ENCODE measurements at regions not wholly inside any gene's neighbourhood (a gene's known extent, or its start where the extent isn't known, plus 50 kb on each side); places are given as distances from the start of the nearest gene placed in this dataset.

DNA sequence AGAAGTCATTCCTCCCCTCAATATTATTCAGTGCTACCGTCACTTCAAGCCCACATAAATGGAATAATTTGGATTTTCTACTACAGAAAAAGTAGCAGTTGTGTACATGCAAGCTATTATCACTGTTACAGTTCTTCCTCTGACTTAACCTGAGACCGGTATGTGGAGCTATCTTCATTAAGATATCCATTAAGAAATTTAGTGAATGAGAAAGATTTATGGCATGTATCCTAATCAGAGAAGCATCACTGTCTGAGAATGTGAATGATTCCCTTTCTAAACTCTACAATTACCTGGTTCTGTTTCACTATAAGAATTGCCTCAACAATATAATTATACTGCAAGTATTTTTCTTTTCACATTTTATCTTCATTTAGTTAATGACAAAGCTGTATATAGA is 278.7 kb downstream of the KLF5 start:
- Mint-ChIP-seq H3K9me3 (ENCODE audit: low read depth) (peaks cover 3% of the 10 kb centered on the region), H3K36me3 (ENCODE audit: insufficient read depth) (no peaks in the 10 kb centered on the region), H3K4me1 (ENCODE audit: low read depth) (peaks cover 4% of the 10 kb centered on the region)

DNA sequence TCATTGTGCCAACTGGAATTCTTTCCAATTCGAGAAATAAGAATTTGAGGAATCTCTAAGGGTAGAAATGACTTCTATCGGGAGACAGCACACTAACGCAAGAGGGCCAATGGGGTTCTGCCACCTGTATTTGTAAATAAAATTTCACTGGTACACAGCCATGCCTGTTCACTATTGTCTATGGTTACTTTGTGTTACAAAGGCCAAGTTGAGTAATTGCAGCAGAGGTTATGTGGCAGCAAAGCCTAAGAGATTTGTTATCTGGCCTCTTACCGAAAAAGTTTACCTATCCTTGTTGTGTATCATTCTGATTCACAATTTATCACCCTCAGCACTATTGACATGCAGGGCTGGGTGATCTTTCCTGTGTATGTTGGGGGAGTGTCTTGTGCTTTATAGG is 278.0 kb downstream of the KLF5 start:
- Mint-ChIP-seq H3K4me3 (ENCODE audit: low read depth) (no peak overlapping the region), H3K4me1 (ENCODE audit: low read depth) (peaks cover 4% of the 10 kb centered on the region), H3K27me3 (no peaks in the 10 kb centered on the region), H3K27ac (no peak overlapping the region), H3K9me3 (ENCODE audit: low read depth) (peaks cover 6% of the 10 kb centered on the region), H3K36me3 (ENCODE audit: insufficient read depth) (no peaks in the 10 kb centered on the region)
- TF ChIP-seq, protein P1, sequence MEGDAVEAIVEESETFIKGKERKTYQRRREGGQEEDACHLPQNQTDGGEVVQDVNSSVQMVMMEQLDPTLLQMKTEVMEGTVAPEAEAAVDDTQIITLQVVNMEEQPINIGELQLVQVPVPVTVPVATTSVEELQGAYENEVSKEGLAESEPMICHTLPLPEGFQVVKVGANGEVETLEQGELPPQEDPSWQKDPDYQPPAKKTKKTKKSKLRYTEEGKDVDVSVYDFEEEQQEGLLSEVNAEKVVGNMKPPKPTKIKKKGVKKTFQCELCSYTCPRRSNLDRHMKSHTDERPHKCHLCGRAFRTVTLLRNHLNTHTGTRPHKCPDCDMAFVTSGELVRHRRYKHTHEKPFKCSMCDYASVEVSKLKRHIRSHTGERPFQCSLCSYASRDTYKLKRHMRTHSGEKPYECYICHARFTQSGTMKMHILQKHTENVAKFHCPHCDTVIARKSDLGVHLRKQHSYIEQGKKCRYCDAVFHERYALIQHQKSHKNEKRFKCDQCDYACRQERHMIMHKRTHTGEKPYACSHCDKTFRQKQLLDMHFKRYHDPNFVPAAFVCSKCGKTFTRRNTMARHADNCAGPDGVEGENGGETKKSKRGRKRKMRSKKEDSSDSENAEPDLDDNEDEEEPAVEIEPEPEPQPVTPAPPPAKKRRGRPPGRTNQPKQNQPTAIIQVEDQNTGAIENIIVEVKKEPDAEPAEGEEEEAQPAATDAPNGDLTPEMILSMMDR (IDR thresholded peaks at IDR 0.05; ENCODE audit: unreplicated experiment), result no peak
- DNase-seq (ENCODE audit: low spot score, unreplicated experiment), result no peak

More for the DNA sequence above, 278.7 kb downstream of the KLF5 start:
- TF ChIP-seq, protein P1 (IDR thresholded peaks at IDR 0.05; ENCODE audit: unreplicated experiment), result no peak
- H3K4me3 Mint-ChIP-seq (ENCODE audit: low read depth), result no peak overlapping the region
- no peaks in the 10 kb centered on the region for H3K27me3 Mint-ChIP-seq
- H3K27ac Mint-ChIP-seq, result no peak overlapping the region
- DNase-seq (ENCODE audit: low spot score, unreplicated experiment), result no peak

DNA sequence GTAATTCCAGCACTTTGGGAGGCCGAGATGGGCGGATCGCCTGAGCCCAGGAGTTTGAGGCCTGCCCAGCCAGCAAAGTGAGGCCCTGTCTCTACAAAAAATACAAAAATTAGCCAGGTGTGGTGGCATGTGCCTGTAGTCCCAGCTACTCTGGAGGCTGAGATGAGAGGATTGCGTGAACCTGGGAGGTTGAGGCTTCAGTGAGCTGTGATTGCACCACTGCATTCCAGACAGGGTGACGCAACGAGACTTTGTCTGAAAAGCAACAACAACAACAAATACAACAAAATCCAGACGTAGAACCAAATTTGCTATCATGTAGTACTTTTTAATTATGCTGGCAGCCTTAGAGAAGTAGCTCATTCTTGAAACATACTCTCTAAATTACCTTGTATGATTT is 277.1 kb downstream of the KLF5 start:
- peaks cover 8% of the 10 kb centered on the region for H3K9me3 Mint-ChIP-seq (ENCODE audit: low read depth)
- H3K4me1 Mint-ChIP-seq (ENCODE audit: low read depth), result peaks cover 4% of the 10 kb centered on the region
- no peak overlapping the region for H3K4me3 Mint-ChIP-seq (ENCODE audit: low read depth)
- no peak for DNase-seq (ENCODE audit: low spot score, unreplicated experiment)
- H3K36me3 Mint-ChIP-seq (ENCODE audit: insufficient read depth), result no peaks in the 10 kb centered on the region
- H3K27me3 Mint-ChIP-seq, result no peaks in the 10 kb centered on the region
- TF ChIP-seq, protein P1 (IDR thresholded peaks at IDR 0.05; ENCODE audit: unreplicated experiment), result no peak
- H3K27ac Mint-ChIP-seq, result no peak overlapping the region

DNA sequence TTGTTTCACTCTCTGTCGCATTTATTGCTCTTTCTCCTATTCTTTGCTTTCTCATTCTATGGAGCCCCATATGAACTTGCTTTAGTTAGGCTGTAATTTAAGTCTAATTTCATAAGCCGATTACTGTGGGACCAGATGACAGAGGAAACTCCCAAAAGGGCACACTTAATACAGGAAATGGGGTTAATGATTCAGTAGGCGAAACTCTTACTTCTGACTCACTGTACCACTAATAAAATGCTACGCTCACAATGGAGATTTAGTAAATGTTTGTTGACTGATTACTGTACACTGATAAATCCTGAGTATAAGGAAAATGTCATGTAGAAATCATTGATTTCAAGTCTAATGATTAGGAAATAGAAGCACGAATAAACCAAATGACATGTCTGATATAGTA is 276.4 kb downstream of the KLF5 start:
- H3K4me3 Mint-ChIP-seq (ENCODE audit: low read depth), result no peak overlapping the region
- peaks cover 8% of the 10 kb centered on the region for H3K9me3 Mint-ChIP-seq (ENCODE audit: low read depth)
- H3K27ac Mint-ChIP-seq, result no peak overlapping the region
- no peak for DNase-seq (ENCODE audit: low spot score, unreplicated experiment)
- H3K36me3 Mint-ChIP-seq (ENCODE audit: insufficient read depth), result no peaks in the 10 kb centered on the region
- H3K27me3 Mint-ChIP-seq, result no peaks in the 10 kb centered on the region
- H3K4me1 Mint-ChIP-seq (ENCODE audit: low read depth), result peaks cover 4% of the 10 kb centered on the region
- TF ChIP-seq, protein P1 (IDR thresholded peaks at IDR 0.05; ENCODE audit: unreplicated experiment), result no peak

DNA sequence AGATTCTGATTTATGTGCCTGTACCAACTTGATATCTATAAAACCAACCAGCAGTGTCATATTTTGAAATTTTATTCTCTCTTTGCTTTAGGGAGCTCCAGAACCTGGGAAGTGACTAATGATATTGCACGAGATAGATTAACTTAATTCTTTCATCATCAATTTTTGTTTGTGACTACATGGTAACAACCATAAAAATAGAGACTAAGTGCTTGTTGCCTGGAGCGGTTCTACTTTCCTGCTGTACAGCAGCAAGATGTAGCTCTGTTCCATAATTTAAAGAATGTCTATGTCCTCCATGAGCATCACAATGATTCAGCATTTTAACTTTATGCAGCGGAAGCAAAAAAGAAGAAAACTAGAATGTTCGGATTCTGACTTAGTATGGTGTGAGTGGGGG is 275.6 kb downstream of the KLF5 start:
- H3K27me3 Mint-ChIP-seq, result no peaks in the 10 kb centered on the region
- H3K27ac Mint-ChIP-seq, result no peak overlapping the region
- TF ChIP-seq, protein P1 (IDR thresholded peaks at IDR 0.05; ENCODE audit: unreplicated experiment), result no peak
- H3K4me3 Mint-ChIP-seq (ENCODE audit: low read depth), result no peak overlapping the region
- peaks cover 4% of the 10 kb centered on the region for H3K4me1 Mint-ChIP-seq (ENCODE audit: low read depth)
- H3K36me3 Mint-ChIP-seq (ENCODE audit: insufficient read depth), result no peaks in the 10 kb centered on the region
- peaks cover 8% of the 10 kb centered on the region for H3K9me3 Mint-ChIP-seq (ENCODE audit: low read depth)
- no peak for DNase-seq (ENCODE audit: low spot score, unreplicated experiment)

Data from progenitor cell of endocrine pancreas (in vitro differentiated cells).